AG09309 (cell line): ENCODE measurements at regions not wholly inside any gene's neighbourhood (a gene's known extent, or its start where the extent isn't known, plus 50 kb on each side); places are given as distances from the start of the nearest gene placed in this dataset.

Experiments
- DNase-seq: peaks from one replicate; pipeline ENCODE4 v3.0.0-alpha.2; 2010; ENCODE audit warnings: low read depth
- H3K4me3 ChIP-seq: 2 replicates; pipeline ENCODE4 v1.5.1; 2011; ENCODE audit warnings: mild to moderate bottlenecking, low read depth, low read length, moderate library complexity; ENCODE audit not compliant: control insufficient read depth
- CTCF ChIP-seq: IDR thresholded peaks from 2 replicates; pipeline ENCODE4 v1.5.1; 2011; ENCODE audit warnings: mild to moderate bottlenecking, low read depth, low read length, inconsistent platforms; ENCODE audit not compliant: insufficient read depth, control insufficient read depth; ENCODE audit errors: missing control alignments

GRCh38 chr20:16801919-16802651 is 53.9 kb downstream of the OTOR start:
- no peak overlapping the region for H3K4me3 ChIP-seq
- no peak for DNase-seq
- peak; percentile 90 for TF ChIP-seq CTCF

GRCh38 chr20:16802652-16802935 is 54.4 kb downstream of the OTOR start:
- no peak overlapping the region for H3K4me3 ChIP-seq
- no peak for TF ChIP-seq CTCF

GRCh38 chr20:16803965-16804792 is 56.0 kb downstream of the OTOR start:
- H3K4me3 ChIP-seq = no peak overlapping the region
- peak; percentile 85 for TF ChIP-seq CTCF
- DNase-seq = no peak

More at GRCh38 chr20:16802652-16802935, 54.4 kb downstream of the OTOR start:
- DNase-seq = no peak

- TF ChIP-seq CTCF = no peak
- H3K4me3 ChIP-seq = no peak overlapping the region
- DNase-seq = no peak
Observed at GRCh38 chr20:16804793-16805187, 56.6 kb downstream of the OTOR start.

- no peak for TF ChIP-seq CTCF
- no peak overlapping the region for H3K4me3 ChIP-seq
- DNase-seq = no peak
Observed at GRCh38 chr20:16806061-16806460, 57.9 kb downstream of the OTOR start.

- H3K4me3 ChIP-seq = no peak overlapping the region
- no peak for TF ChIP-seq CTCF
- no peak for DNase-seq
Observed at GRCh38 chr20:16806886-16807285, 58.7 kb downstream of the OTOR start.
